SK-N-SH treated with all-trans-retinoic acid at 6 μM for 48 hours (cell line): ENCODE measurements at regions not wholly inside any gene's neighbourhood (a gene's known extent, or its start where the extent isn't known, plus 50 kb on each side); places are given as distances from the start of the nearest gene placed in this dataset.

Experiments
- ATAC-seq: fragments of 200-7000 bp; cut with Tn5 transposase; 3 replicates; pipeline ENCODE4 v1.9.1; 2020; ENCODE audit warnings: mild to moderate bottlenecking, moderate library complexity
- ARNTL ChIP-seq: fragments of 450-650 bp; formaldehyde crosslinking; IDR thresholded peaks from 2 replicates; pipeline ENCODE4 v1.5.0; 2020; ENCODE audit warnings: low read depth, mild to moderate bottlenecking, moderate library complexity, borderline replicate concordance
- BACH2 ChIP-seq: fragments of 250-450 bp; sonication (Bioruptor Pico); IDR thresholded peaks from 2 replicates; pipeline ENCODE4 v1.9.0; 2021; ENCODE audit warnings: mild to moderate bottlenecking, borderline replicate concordance
- CSDC2 ChIP-seq: fragments of 250-450 bp; sonication (Bioruptor Pico); IDR thresholded peaks from 2 replicates; pipeline ENCODE4 v1.5.0; 2020; ENCODE audit warnings: mild to moderate bottlenecking, moderate library complexity
- ESRRG ChIP-seq: fragments of 250-450 bp; sonication (Bioruptor Pico); IDR thresholded peaks from 2 replicates; pipeline ENCODE4 v1.6.1; 2021; ENCODE audit warnings: mild to moderate bottlenecking
- GLIS3 ChIP-seq: fragments of 250-450 bp; sonication (Bioruptor Pico); IDR thresholded peaks from 2 replicates; pipeline ENCODE4 v1.5.0; 2020; ENCODE audit warnings: mild to moderate bottlenecking, moderate library complexity
- ISL1 ChIP-seq: fragments of 250-450 bp; sonication (Bioruptor Pico); IDR thresholded peaks from 2 replicates; pipeline ENCODE4 v2.1.2; 2022; ENCODE audit warnings: mild to moderate bottlenecking, moderate library complexity
- OSR1 ChIP-seq: fragments of 250-450 bp; sonication (Bioruptor Pico); IDR thresholded peaks from 2 replicates; pipeline ENCODE4 v1.8.0; 2022; ENCODE audit warnings: moderate library complexity, mild to moderate bottlenecking, inconsistent platforms
- PPARA ChIP-seq: fragments of 250-450 bp; sonication (Bioruptor Pico); IDR thresholded peaks from 2 replicates; pipeline ENCODE4 v1.5.0; 2020; ENCODE audit warnings: mild to moderate bottlenecking, borderline replicate concordance
- RARB ChIP-seq: fragments of 250-450 bp; sonication (Bioruptor Pico); IDR thresholded peaks from 2 replicates; pipeline ENCODE4 v1.8.0; 2021; ENCODE audit warnings: mild to moderate bottlenecking, moderate library complexity
- SNAI2 ChIP-seq: fragments of 250-450 bp; sonication (Bioruptor Pico); IDR thresholded peaks from 2 replicates; pipeline ENCODE4 v1.5.0; 2020; ENCODE audit warnings: mild to moderate bottlenecking, moderate library complexity
- TCF4 ChIP-seq: fragments of 250-450 bp; sonication (Bioruptor Pico); IDR thresholded peaks from 2 replicates; pipeline ENCODE4 v1.8.0; 2021; ENCODE audit warnings: mild to moderate bottlenecking, moderate library complexity, borderline replicate concordance
- TOX ChIP-seq: fragments of 250-450 bp; sonication (Bioruptor Pico); IDR thresholded peaks from 2 replicates; pipeline ENCODE4 v1.8.0; 2021; ENCODE audit warnings: mild to moderate bottlenecking, moderate library complexity, borderline replicate concordance
- ZC3H10 ChIP-seq: fragments of 250-450 bp; sonication (Bioruptor Pico); IDR thresholded peaks from 2 replicates; pipeline ENCODE4 v1.5.1; 2021; ENCODE audit warnings: mild to moderate bottlenecking, moderate library complexity
- ZFP3 ChIP-seq: fragments of 250-450 bp; sonication (Bioruptor Pico); IDR thresholded peaks from 2 replicates; pipeline ENCODE4 v1.5.0; 2020; ENCODE audit warnings: mild to moderate bottlenecking, moderate library complexity
- ZFP30 ChIP-seq: fragments of 450-650 bp; formaldehyde crosslinking; IDR thresholded peaks from 2 replicates; pipeline ENCODE4 v1.5.0; 2022; ENCODE audit warnings: mild to moderate bottlenecking, moderate library complexity
- ZNF565 ChIP-seq: fragments of 450-650 bp; formaldehyde crosslinking; conservative IDR thresholded peaks from 2 replicates; pipeline ENCODE4 v1.5.0; 2020; ENCODE audit warnings: low read depth, mild to moderate bottlenecking, moderate library complexity
- ZNF70 ChIP-seq: fragments of 450-650 bp; formaldehyde crosslinking; IDR thresholded peaks from 2 replicates; pipeline ENCODE4 v1.5.0; 2020; ENCODE audit warnings: mild to moderate bottlenecking, moderate library complexity
- ZNF8 ChIP-seq: fragments of 450-650 bp; formaldehyde crosslinking; IDR thresholded peaks from 2 replicates; pipeline ENCODE4 v1.5.0; 2020; ENCODE audit warnings: mild to moderate bottlenecking, moderate library complexity
- TF ChIP-seq, protein P1 (sequence below): fragments of 250-450 bp; sonication (Bioruptor Pico); IDR thresholded peaks from 2 replicates; pipeline ENCODE4 v1.5.1; 2021; ENCODE audit warnings: mild to moderate bottlenecking, moderate library complexity
- TF ChIP-seq, protein P2 (sequence below): fragments of 250-450 bp; sonication (Bioruptor Pico); IDR thresholded peaks from 2 replicates; pipeline ENCODE4 v1.5.1; 2020; ENCODE audit warnings: low read depth, mild to moderate bottlenecking, moderate library complexity
- TF ChIP-seq, protein P3 (sequence below): fragments of 250-450 bp; sonication (Bioruptor Pico); IDR thresholded peaks from 2 replicates; pipeline ENCODE4 v1.5.0; 2020; ENCODE audit warnings: mild to moderate bottlenecking, moderate library complexity
- TF ChIP-seq, protein P4 (sequence below): fragments of 250-450 bp; sonication (Bioruptor Pico); IDR thresholded peaks from 2 replicates; pipeline ENCODE4 v1.8.0; 2020; ENCODE audit warnings: mild to moderate bottlenecking, moderate library complexity, borderline replicate concordance

DNA sequence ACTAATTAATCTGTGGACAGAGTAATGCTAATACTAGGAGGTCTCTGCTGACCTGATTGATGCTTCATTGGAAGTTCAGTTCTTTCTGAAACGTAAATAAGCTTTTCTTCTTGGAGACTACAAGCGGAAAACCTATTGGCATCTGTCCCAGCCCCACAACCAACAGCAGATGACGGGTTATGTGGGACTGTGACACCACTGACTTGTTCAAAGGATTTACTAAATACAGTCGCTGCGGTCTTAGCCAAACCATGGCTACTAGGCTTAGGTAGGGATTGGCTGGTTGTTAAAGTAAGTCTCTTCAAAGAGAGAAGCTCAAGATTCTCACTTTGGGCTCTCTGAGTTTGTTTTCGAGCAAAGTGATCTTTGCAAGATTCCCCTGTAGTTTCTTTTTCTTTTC is 68.3 kb downstream of the HYCC1 start:
- TF ChIP-seq, protein P1, sequence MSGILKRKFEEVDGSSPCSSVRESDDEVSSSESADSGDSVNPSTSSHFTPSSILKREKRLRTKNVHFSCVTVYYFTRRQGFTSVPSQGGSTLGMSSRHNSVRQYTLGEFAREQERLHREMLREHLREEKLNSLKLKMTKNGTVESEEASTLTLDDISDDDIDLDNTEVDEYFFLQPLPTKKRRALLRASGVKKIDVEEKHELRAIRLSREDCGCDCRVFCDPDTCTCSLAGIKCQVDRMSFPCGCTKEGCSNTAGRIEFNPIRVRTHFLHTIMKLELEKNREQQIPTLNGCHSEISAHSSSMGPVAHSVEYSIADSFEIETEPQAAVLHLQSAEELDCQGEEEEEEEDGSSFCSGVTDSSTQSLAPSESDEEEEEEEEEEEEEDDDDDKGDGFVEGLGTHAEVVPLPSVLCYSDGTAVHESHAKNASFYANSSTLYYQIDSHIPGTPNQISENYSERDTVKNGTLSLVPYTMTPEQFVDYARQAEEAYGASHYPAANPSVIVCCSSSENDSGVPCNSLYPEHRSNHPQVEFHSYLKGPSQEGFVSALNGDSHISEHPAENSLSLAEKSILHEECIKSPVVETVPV (CRISPR knock-in tag): no peak
- TF ChIP-seq, protein P2, sequence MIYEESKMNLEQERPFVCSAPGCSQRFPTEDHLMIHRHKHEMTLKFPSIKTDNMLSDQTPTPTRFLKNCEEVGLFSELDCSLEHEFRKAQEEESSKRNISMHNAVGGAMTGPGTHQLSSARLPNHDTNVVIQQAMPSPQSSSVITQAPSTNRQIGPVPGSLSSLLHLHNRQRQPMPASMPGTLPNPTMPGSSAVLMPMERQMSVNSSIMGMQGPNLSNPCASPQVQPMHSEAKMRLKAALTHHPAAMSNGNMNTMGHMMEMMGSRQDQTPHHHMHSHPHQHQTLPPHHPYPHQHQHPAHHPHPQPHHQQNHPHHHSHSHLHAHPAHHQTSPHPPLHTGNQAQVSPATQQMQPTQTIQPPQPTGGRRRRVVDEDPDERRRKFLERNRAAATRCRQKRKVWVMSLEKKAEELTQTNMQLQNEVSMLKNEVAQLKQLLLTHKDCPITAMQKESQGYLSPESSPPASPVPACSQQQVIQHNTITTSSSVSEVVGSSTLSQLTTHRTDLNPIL (CRISPR knock-in tag): no peak
- no peak for TF ChIP-seq ISL1 (CRISPR knock-in tag)
- no peak for TF ChIP-seq ZFP3 (CRISPR knock-in tag)
- TF ChIP-seq CSDC2 (CRISPR knock-in tag): no peak
- TF ChIP-seq ZNF70 (CRISPR knock-in tag): no peak
- TF ChIP-seq SNAI2 (CRISPR knock-in tag): no peak
- TF ChIP-seq ZC3H10 (CRISPR knock-in tag): no peak
- TF ChIP-seq RARB (CRISPR knock-in tag): no peak
- no peak for TF ChIP-seq ESRRG (CRISPR knock-in tag)
- no peak for TF ChIP-seq ZNF8 (CRISPR knock-in tag)
- no peak for TF ChIP-seq PPARA
- TF ChIP-seq, protein P3, sequence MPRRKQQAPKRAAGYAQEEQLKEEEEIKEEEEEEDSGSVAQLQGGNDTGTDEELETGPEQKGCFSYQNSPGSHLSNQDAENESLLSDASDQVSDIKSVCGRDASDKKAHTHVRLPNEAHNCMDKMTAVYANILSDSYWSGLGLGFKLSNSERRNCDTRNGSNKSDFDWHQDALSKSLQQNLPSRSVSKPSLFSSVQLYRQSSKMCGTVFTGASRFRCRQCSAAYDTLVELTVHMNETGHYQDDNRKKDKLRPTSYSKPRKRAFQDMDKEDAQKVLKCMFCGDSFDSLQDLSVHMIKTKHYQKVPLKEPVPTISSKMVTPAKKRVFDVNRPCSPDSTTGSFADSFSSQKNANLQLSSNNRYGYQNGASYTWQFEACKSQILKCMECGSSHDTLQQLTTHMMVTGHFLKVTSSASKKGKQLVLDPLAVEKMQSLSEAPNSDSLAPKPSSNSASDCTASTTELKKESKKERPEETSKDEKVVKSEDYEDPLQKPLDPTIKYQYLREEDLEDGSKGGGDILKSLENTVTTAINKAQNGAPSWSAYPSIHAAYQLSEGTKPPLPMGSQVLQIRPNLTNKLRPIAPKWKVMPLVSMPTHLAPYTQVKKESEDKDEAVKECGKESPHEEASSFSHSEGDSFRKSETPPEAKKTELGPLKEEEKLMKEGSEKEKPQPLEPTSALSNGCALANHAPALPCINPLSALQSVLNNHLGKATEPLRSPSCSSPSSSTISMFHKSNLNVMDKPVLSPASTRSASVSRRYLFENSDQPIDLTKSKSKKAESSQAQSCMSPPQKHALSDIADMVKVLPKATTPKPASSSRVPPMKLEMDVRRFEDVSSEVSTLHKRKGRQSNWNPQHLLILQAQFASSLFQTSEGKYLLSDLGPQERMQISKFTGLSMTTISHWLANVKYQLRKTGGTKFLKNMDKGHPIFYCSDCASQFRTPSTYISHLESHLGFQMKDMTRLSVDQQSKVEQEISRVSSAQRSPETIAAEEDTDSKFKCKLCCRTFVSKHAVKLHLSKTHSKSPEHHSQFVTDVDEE: no peak
- no peak for TF ChIP-seq BACH2 (CRISPR knock-in tag)
- TF ChIP-seq ZNF565: no peak
- TF ChIP-seq TOX (CRISPR knock-in tag): no peak
- TF ChIP-seq OSR1: no peak
- TF ChIP-seq GLIS3: no peak
- TF ChIP-seq TCF4 (CRISPR knock-in tag): no peak
- no peak for ATAC-seq

DNA sequence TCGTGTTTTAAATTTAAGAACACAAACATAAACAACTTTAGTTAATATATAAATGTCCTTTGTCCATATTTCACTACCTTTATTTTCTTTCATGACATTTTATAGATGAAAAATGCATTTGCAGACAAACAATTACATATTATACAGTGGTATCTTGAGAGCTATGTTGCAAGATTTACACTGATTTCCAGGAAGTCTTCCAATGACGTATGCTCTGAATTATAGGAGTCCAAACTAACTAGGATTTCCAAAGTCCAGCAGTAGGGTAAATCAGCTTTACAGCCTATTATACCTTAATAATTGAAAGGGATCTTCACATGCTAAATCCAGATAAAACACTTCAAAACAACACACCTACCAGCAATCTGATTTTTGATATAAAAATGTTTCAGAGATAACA is 69.4 kb downstream of the HYCC1 start:
- no peak for ATAC-seq
- no peak for TF ChIP-seq TCF4 (CRISPR knock-in tag)
- TF ChIP-seq, protein P3: no peak
- no peak for TF ChIP-seq TOX (CRISPR knock-in tag)
- TF ChIP-seq RARB (CRISPR knock-in tag): no peak
- no peak for TF ChIP-seq SNAI2 (CRISPR knock-in tag)
- no peak for TF ChIP-seq ZFP30 (CRISPR knock-in tag)
- TF ChIP-seq BACH2 (CRISPR knock-in tag): no peak
- TF ChIP-seq, protein P1 (CRISPR knock-in tag): no peak
- TF ChIP-seq ARNTL (CRISPR knock-in tag): no peak
- no peak for TF ChIP-seq ZNF565
- no peak for TF ChIP-seq OSR1
- TF ChIP-seq, protein P4, sequence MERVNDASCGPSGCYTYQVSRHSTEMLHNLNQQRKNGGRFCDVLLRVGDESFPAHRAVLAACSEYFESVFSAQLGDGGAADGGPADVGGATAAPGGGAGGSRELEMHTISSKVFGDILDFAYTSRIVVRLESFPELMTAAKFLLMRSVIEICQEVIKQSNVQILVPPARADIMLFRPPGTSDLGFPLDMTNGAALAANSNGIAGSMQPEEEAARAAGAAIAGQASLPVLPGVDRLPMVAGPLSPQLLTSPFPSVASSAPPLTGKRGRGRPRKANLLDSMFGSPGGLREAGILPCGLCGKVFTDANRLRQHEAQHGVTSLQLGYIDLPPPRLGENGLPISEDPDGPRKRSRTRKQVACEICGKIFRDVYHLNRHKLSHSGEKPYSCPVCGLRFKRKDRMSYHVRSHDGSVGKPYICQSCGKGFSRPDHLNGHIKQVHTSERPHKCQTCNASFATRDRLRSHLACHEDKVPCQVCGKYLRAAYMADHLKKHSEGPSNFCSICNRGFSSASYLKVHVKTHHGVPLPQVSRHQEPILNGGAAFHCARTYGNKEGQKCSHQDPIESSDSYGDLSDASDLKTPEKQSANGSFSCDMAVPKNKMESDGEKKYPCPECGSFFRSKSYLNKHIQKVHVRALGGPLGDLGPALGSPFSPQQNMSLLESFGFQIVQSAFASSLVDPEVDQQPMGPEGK: no peak
- no peak for TF ChIP-seq ISL1 (CRISPR knock-in tag)
- no peak for TF ChIP-seq PPARA
- TF ChIP-seq, all 23 proteins: peak for 0
